Left ventricle myocardium inferior (tissue), 1 donor: ENCODE measurements at regions not wholly inside any gene's neighbourhood (a gene's known extent, or its start where the extent isn't known, plus 50 kb on each side); places are given as distances from the start of the nearest gene placed in this dataset.

Experiments used
- DNase-seq: peaks from one replicate; pipeline ENCODE4 v3.0.0-alpha.2; 2020
- H3K27ac ChIP-seq: fragments of 200-600 bp; replicated peaks from 2 replicates; pipeline ENCODE4 v1.8.0; 2021
- H3K27me3 ChIP-seq: fragments of 200-600 bp; 2 replicates; pipeline ENCODE4 v1.8.0; 2021; ENCODE audit warnings: low read depth
- H3K36me3 ChIP-seq: fragments of 200-600 bp; 2 replicates; pipeline ENCODE4 v1.8.0; 2021
- H3K4me1 ChIP-seq: fragments of 200-600 bp; 2 replicates; pipeline ENCODE4 v1.8.0; 2021
- H3K4me3 ChIP-seq: fragments of 200-600 bp; 2 replicates; pipeline ENCODE4 v1.8.0; 2021; ENCODE audit warnings: mild to moderate bottlenecking, moderate library complexity
- H3K9me3 ChIP-seq: fragments of 200-600 bp; replicated peaks from 2 replicates; pipeline ENCODE4 v1.8.0; 2021
- CTCF ChIP-seq: fragments of 200-600 bp; IDR thresholded peaks from 2 replicates; pipeline ENCODE4 v1.8.0; 2021; ENCODE audit warnings: antibody characterized with exemption, mild to moderate bottlenecking, borderline replicate concordance
- intact Hi-C: fragments of 100-400 bp; cut with micrococcal nuclease; formaldehyde crosslinking; loops from one replicate; pipeline ENCODE4 v1.11.0; 2022
- donor health status: DM: no; HTN: yes; CAD: no; lungs with severe emphysema.

- intact Hi-C loops, result no loop called here
- no peaks in the 10 kb centered on the region for H3K27me3 ChIP-seq
- no peaks in the 10 kb centered on the region for H3K4me1 ChIP-seq
- H3K4me3 ChIP-seq, result no peak overlapping the region
- no peak for DNase-seq
- no peaks in the 10 kb centered on the region for H3K36me3 ChIP-seq
- no peaks in the 10 kb centered on the region for H3K9me3 ChIP-seq
- TF ChIP-seq CTCF, result no peak
- no peak overlapping the region for H3K27ac ChIP-seq
These were observed 61.6 kb upstream of the TBX20 start for GRCh38 chr7:35315517-35315916.

GRCh38 chr7:35314354-35314753 lies 60.5 kb upstream of the TBX20 start:
- Histone ChIP-seq H3K36me3 (no peaks in the 10 kb centered on the region), H3K9me3 (no peaks in the 10 kb centered on the region), H3K4me1 (no peaks in the 10 kb centered on the region), H3K4me3 (peak overlapping the region; percentile 31), H3K27ac (no peak overlapping the region), H3K27me3 (no peaks in the 10 kb centered on the region)
- no peak for DNase-seq
- intact Hi-C loops, result no loop called here
- TF ChIP-seq CTCF, result no peak

GRCh38 chr7:35313575-35313974 lies 59.7 kb upstream of the TBX20 start:
- Histone ChIP-seq H3K4me3 (peak overlapping the region; percentile 31), H3K9me3 (no peaks in the 10 kb centered on the region), H3K4me1 (no peaks in the 10 kb centered on the region), H3K27ac (peak overlapping the region; percentile 44), H3K27me3 (no peaks in the 10 kb centered on the region), H3K36me3 (no peaks in the 10 kb centered on the region)
- DNase-seq, result no peak
- TF ChIP-seq CTCF, result no peak
- intact Hi-C loops, result no loop called here
